ENCODE measurements at regions not wholly inside any gene's neighbourhood (a gene's known extent, or its start where the extent isn't known, plus 50 kb on each side); places are given as distances from the start of the nearest gene placed in this dataset.

GRCh38 chr4:83658806-83659205 is 122.9 kb downstream of the GPAT3 start:
- Histone ChIP-seq H3K27ac (no peak overlapping the region), H3K4me3 (no peak overlapping the region), H3K9me3 (no peaks in the 10 kb centered on the region), H3K4me1 (no peaks in the 10 kb centered on the region), H3K27me3 (no peaks in the 10 kb centered on the region), H3K36me3 (no peaks in the 10 kb centered on the region)
- no peak for DNase-seq
- in situ Hi-C loops (cut with MboI; ENCODE audit: low sequenced_read_pairs in 4 of 4), result loop anchor here in 1 of 4 donors (25.0 kb wide), 1 partner anchor 878 kb away; no protein-coding TSS in a partner anchor
- TF ChIP-seq CTCF (IDR thresholded peaks at IDR 0.05 in 4 of 5, conservative IDR thresholded peaks at IDR 0.05 in 1 of 5), result no peak
- TF ChIP-seq POLR2A (IDR thresholded peaks at IDR 0.05), result no peak
- no peak for ATAC-seq
- intact Hi-C loops (cut with DNase I; ENCODE audit: low total_unique reads), result no loop called here

- Histone ChIP-seq H3K36me3 (no peaks in the 10 kb centered on the region), H3K9me3 (no peaks in the 10 kb centered on the region), H3K4me1 (no peaks in the 10 kb centered on the region), H3K27me3 (no peaks in the 10 kb centered on the region), H3K4me3 (no peak overlapping the region), H3K27ac (no peak overlapping the region)
- TF ChIP-seq CTCF (IDR thresholded peaks at IDR 0.05 in 4 of 5, conservative IDR thresholded peaks at IDR 0.05 in 1 of 5) (no peak), POLR2A (IDR thresholded peaks at IDR 0.05) (no peak)
- no peak for ATAC-seq
- intact Hi-C loops (cut with DNase I; ENCODE audit: low total_unique reads) (no loop called here), in situ Hi-C loops (cut with MboI; ENCODE audit: low sequenced_read_pairs in 4 of 4) (loop anchor here in 1 of 4 donors (25.0 kb wide), 1 partner anchor 880 kb away; no protein-coding TSS in a partner anchor)
- no peak for DNase-seq
Observed at GRCh38 chr4:83657336-83657735, 121.4 kb downstream of the GPAT3 start.
